ENCODE measurements at regions not wholly inside any gene's neighbourhood (a gene's known extent, or its start where the extent isn't known, plus 50 kb on each side); places are given as distances from the start of the nearest gene placed in this dataset.

GRCh38 chr4:124331781-124332180 lies 380.8 kb downstream of the ANKRD50 start:
- H3K27ac Mint-ChIP-seq: no peak overlapping the region
- no peak overlapping the region for H3K4me3 Mint-ChIP-seq
- H3K4me1 Mint-ChIP-seq (ENCODE audit: low read depth): peaks cover 12% of the 10 kb centered on the region
- H3K9me3 Mint-ChIP-seq: no peaks in the 10 kb centered on the region
- no peaks in the 10 kb centered on the region for H3K36me3 Mint-ChIP-seq (ENCODE audit: low read depth)
- TF ChIP-seq, protein P1, sequence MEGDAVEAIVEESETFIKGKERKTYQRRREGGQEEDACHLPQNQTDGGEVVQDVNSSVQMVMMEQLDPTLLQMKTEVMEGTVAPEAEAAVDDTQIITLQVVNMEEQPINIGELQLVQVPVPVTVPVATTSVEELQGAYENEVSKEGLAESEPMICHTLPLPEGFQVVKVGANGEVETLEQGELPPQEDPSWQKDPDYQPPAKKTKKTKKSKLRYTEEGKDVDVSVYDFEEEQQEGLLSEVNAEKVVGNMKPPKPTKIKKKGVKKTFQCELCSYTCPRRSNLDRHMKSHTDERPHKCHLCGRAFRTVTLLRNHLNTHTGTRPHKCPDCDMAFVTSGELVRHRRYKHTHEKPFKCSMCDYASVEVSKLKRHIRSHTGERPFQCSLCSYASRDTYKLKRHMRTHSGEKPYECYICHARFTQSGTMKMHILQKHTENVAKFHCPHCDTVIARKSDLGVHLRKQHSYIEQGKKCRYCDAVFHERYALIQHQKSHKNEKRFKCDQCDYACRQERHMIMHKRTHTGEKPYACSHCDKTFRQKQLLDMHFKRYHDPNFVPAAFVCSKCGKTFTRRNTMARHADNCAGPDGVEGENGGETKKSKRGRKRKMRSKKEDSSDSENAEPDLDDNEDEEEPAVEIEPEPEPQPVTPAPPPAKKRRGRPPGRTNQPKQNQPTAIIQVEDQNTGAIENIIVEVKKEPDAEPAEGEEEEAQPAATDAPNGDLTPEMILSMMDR (IDR thresholded peaks at IDR 0.05): no peak
- DNase-seq: no peak
- peaks cover 3% of the 10 kb centered on the region; the same call in 1 of the 2 replicates for H3K27me3 Mint-ChIP-seq (ENCODE audit: insufficient read depth)

DNA sequence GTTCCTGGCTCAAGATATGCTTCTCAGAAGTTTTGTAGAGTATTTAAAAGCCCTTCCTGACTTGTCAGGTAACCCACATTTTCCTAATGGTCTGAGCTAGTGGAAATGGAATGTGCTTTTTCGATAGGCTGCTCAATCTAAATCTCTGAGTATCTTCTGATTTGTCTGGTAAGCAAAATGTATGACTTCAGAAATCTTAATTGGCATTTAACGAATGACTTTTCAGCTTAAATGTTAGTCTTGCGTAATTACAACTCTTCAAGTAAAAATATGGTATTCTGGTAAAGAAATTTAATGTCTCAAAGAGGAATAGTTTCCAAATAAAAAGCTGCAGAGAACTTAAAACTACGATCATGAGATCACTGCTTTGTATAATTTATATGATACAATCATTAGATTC lies 379.1 kb downstream of the ANKRD50 start:
- no peak for DNase-seq
- Mint-ChIP-seq H3K36me3 (ENCODE audit: low read depth) (no peaks in the 10 kb centered on the region), H3K27ac (no peak overlapping the region), H3K27me3 (ENCODE audit: insufficient read depth) (peaks cover 3% of the 10 kb centered on the region; the same call in 1 of the 2 replicates), H3K9me3 (no peaks in the 10 kb centered on the region), H3K4me3 (no peak overlapping the region), H3K4me1 (ENCODE audit: low read depth) (peaks cover 12% of the 10 kb centered on the region)
- TF ChIP-seq, protein P1 (IDR thresholded peaks at IDR 0.05): no peak

GRCh38 chr4:124334119-124334518 lies 378.4 kb downstream of the ANKRD50 start:
- Mint-ChIP-seq H3K4me1 (ENCODE audit: low read depth) (peaks cover 12% of the 10 kb centered on the region), H3K4me3 (peak overlapping the region; percentile 61)
- TF ChIP-seq, protein P1 (IDR thresholded peaks at IDR 0.05): peak; percentile 86

GRCh38 chr4:124337874-124338273 lies 374.7 kb downstream of the ANKRD50 start:
- H3K4me1 Mint-ChIP-seq (ENCODE audit: low read depth): peaks cover 5% of the 10 kb centered on the region; the same call in 1 of the 2 replicates
- H3K9me3 Mint-ChIP-seq: peaks cover 5% of the 10 kb centered on the region; the same call in 1 of the 2 replicates
- no peak overlapping the region for H3K27ac Mint-ChIP-seq
- no peak overlapping the region for H3K4me3 Mint-ChIP-seq
- no peaks in the 10 kb centered on the region for H3K36me3 Mint-ChIP-seq (ENCODE audit: low read depth)
- TF ChIP-seq, protein P1 (IDR thresholded peaks at IDR 0.05): no peak
- no peaks in the 10 kb centered on the region; the same call in 1 of the 2 replicates for H3K27me3 Mint-ChIP-seq (ENCODE audit: insufficient read depth)
- DNase-seq: no peak

More at GRCh38 chr4:124334119-124334518, 378.4 kb downstream of the ANKRD50 start:
- H3K27ac Mint-ChIP-seq: no peak overlapping the region
- no peaks in the 10 kb centered on the region for H3K36me3 Mint-ChIP-seq (ENCODE audit: low read depth)
- no peaks in the 10 kb centered on the region for H3K9me3 Mint-ChIP-seq
- peak; percentile 82 for DNase-seq
- no peaks in the 10 kb centered on the region for H3K27me3 Mint-ChIP-seq (ENCODE audit: insufficient read depth)

GRCh38 chr4:124343661-124344171 lies 368.8 kb downstream of the ANKRD50 start:
- Mint-ChIP-seq H3K27ac (no peak overlapping the region), H3K36me3 (ENCODE audit: low read depth) (no peaks in the 10 kb centered on the region), H3K27me3 (ENCODE audit: insufficient read depth) (no peaks in the 10 kb centered on the region; the same call in 1 of the 2 replicates), H3K9me3 (peaks cover 5% of the 10 kb centered on the region; the same call in 1 of the 2 replicates), H3K4me3 (no peak overlapping the region), H3K4me1 (ENCODE audit: low read depth) (no peaks in the 10 kb centered on the region)
- no peak for DNase-seq
- TF ChIP-seq, protein P1 (IDR thresholded peaks at IDR 0.05): no peak
